ENCODE measurements at regions not wholly inside any gene's neighbourhood (a gene's known extent, or its start where the extent isn't known, plus 50 kb on each side); places are given as distances from the start of the nearest gene placed in this dataset.
"Not testable (repeated sequence)": the region's sequence is repeated elsewhere in the genome, so short reads cannot be mapped to it uniquely, and the experiment has no call there.

- no peak for DNase-seq
Observed at GRCh38 chr12:127911291-127911690, 355.7 kb upstream of the TMEM132C start.

DNA sequence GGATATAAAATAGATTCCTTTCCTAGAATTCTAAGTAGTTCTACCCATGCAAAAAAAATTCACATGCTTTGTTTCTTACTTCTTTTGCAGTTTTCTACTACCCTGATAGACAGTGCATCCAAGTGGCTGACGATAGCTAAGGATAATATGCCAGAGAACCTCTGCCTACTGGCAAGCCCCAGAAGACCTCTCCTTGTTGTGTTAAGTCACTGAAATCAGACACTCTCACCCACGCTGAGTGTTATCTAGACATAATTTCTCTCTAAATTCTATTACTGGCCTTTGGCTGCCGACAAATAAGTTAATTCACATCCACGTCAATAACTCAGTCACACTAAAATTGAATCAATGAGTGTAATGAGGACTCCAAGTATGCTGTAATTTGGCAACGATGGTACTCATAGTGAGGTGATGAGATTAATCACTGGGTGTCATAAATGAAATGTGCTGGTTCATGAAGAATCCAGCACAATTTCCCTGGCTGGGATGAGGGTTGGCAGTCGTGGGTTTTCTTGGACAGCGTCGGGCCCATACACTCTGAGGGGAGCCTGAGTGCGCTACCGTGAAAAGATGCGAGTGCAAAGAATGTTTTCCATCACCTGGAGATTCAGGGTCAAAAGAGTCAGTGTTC is 354.8 kb upstream of the TMEM132C start:
- DNase-seq: no peak

- DNase-seq: no peak
Observed at GRCh38 chr12:127923501-127923900, 343.5 kb upstream of the TMEM132C start.

DNA sequence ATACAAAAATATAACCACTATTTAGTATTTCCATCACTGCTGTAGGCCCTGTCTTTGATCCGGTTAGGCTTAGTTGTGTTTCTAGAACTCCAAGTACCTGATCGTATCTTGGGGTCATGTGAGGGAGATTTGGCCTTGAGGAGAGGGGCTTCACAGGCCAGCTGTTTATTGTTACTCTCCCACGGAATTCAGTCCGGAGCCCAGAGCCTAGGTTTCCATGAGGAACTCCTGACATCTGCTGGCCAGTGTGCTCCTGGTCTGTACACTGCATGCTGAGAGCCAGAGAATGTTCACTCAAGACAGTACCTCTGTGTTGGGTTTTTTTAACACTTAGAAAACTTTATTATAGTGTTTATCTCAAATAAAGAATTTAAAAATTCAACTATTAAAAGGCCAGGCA is 341.0 kb upstream of the TMEM132C start:
- no peak for DNase-seq

DNA sequence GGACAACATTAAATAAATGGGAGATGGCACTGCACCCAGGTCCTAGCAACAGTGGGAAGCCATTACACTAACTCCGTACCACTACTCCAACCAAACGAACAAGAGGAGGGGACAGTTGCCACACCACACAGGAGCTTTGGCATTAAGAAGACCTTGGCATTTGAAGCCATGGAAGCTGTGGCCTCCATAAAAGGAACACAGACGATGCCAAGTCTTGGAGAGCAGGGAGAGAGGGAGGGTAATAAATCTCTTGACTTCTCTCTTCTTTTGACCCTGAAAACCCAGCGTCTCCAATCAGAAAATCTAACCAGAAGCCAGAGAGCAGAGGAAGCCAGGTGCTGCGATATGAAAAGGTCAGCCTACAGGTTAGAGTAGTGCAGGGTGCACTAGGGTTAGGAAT is 338.8 kb upstream of the TMEM132C start:
- no peak for DNase-seq

GRCh38 chr12:127928615-127929571 is 338.1 kb upstream of the TMEM132C start:
- DNase-seq: no peak

GRCh38 chr12:127930122-127930521 is 336.8 kb upstream of the TMEM132C start:
- DNase-seq: no peak

DNA sequence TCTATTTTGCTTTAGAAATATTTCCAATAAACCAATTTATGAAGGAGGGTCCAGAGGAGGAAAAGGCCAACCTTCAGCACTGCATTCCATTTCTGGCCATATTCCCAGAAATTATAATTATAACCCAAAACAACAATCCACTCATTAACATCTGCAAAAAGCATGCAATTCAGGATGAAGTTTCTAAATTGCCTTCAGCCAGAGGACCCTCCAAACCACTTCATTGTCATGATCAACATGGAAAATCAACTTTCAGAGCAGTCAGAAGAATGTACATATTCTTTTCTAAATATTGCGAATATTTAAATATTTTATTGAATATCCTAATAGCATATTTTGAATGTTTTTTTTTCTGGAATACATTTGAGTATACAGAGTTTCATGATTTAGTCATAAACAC is 332.6 kb upstream of the TMEM132C start:
- DNase-seq: no peak

DNA sequence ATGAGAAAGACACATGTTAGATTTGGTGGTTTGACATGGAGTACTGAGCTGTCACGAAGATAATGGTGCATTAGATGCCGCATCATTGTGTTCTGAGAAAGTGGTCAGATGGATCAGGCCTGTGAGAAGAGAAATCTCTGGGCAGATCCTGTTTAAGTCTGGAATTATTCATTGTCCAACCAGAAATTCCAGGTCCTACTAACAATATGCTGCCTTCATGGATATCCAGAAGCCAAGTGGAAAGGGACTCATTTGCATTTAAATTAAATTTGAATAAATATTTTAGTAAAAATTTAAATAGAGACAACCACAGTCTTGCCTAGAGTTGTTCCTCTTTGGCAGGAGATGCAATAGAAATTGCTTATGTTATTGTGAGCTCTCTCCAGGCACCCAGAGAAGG is 330.5 kb upstream of the TMEM132C start:
- no peak for DNase-seq

DNA sequence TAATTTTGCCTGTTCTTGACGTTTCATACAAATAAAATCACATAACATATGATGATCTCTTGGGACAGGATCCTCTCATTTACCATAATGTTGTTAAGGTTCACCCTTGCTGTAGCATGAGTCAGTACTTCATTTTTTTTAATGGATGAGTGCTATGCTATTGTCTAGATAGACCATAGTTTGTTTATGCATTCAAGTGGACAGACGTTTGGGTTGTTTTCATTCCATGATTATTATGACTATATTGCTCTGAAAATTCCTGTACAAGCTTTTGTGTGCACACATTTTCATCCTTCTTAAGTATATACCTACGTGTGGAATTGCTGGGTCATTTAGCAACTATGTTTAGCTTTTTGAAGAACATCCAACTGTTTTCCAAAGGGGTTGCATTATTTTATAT is 325.6 kb upstream of the TMEM132C start:
- DNase-seq: no peak

GRCh38 chr12:127942981-127943380 is 324.0 kb upstream of the TMEM132C start:
- no peak for DNase-seq

DNA sequence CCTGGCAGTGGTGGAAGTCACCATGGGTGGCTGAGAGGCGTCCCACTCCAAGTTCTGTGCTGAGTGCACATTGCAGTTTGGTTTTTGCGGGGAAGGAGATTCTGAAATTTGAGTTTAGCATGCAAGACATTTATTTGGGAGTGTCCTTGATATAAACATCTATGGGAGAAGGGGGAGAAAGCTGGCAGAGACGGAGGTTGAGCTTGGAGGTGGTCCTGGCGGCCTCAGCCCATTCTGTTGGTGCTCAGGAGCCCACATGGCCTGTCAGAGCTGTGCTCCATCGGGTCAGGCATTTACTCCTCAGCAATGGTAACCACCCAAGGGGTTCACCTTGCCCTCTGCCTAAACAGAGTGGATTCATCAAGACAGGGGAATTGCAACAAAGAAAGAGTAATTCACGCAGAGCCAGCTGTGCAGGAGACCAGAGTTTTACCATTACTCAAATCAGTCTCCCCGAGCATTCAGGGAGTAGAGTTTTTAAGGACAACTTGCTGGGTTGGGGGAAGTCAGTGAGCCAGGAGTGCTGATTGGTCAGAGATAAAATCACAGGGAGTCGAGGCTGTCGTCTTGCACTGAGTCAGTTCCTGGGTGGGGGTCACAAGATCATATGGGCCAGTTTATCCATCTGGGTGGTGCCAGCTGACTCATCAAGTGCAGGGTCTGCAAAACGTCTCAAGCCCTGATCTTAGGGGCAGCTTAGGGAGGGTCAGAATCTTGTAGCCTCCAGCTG is 323.3 kb upstream of the TMEM132C start:
- no peak for DNase-seq

DNA sequence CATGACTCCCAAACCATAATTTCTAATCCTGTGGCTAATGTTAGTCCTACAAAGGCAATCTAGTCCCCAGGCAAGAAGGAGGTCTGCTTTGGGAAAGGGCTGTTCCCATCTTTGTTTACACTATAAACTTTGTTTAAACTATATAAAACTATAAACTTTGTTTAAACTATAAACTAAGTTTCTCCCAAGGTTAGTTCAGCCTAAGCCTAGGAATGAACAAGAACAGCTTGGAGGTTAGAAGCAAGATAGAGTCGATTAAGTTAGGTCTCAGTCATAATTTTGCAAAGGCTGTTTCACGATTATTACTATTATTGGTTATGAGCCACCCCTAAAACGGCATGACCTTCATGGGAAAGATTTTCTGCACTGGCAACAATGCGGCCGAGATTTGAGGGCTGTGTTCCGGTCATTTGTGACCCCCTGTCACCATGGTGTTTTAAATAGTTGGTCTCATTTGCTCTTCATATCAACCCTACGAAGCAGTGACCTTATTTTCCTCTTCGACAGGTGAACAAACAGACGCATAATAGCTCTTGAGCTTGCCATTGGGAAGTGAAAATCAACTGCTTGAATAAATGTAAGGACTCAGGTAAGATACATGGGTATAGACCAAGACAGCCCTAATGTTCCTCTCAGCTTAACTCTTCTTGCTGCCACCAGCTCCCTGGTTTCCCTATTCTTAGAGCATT is 322.6 kb upstream of the TMEM132C start:
- DNase-seq: no peak

DNA sequence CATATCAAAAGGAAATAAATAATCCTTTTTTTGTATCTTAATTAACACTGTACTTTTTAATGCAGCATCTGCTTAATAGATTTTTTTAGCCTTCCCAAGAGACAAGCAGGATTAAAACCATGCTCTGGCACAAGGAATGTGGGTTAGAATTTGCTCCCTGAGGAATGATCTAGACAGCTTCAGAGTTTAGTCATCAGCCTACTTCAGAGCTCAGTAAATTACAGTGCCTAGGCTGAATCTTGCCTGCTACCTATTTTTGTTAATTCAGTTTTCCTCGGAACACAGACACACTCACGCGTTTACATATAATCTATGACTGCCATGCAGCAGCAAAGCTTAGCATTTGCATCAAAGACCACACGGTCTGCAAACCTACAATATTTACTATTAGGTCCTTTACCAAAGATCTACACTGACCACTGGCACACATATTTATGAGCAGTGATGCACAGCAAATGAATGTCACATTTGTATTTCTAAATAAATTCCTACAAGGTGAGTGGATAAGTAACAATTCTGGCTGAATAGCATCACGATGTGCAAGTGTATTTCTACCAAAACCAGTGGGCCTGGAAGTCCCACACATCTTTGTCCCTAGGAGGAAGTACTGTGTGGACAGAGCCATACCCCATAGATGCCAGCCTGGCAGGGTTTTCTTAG is 309.8 kb upstream of the TMEM132C start:
- no peak for DNase-seq

- DNase-seq: no peak
Observed at GRCh38 chr12:127962303-127962702, 304.7 kb upstream of the TMEM132C start.

DNA sequence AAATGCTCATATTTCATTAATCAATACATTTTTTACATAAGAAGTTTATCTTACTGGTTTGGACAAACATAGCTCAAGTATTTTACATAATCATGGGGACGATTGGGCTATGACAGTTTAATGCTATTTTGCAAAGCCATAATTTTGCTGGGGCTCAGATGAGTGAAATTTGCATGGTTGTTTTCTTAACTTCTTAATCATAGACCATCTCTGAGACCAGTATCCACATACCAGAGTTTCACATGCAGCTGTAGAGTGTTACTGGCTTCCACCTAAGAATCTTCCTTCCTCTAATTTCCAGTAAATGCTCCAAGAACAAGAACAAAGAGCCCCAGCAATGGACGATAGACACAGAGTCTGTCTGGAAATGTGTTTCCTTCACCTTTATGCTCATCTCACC is 303.0 kb upstream of the TMEM132C start:
- DNase-seq: no peak

GRCh38 chr12:127964717-127965116 is 302.3 kb upstream of the TMEM132C start:
- DNase-seq: no peak

DNA sequence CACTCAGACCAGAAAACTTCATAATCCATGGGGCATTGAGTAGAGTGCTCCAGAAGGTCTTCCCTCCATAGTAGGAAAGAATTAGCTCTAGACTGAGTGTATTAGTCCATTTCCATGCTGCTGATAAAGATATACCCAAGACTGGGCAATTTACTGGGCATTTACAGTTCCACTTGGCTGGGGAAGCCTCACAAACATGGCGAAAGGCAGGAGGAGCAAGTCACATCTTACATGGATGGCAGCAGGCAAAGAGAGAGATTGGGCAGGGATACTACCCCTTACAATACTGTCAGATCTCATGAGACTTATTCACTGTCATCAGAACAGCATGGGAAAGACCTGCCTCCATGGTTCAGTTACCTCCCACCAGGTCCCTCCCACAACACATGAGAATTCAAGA is 300.6 kb upstream of the TMEM132C start:
- DNase-seq: no peak

DNA sequence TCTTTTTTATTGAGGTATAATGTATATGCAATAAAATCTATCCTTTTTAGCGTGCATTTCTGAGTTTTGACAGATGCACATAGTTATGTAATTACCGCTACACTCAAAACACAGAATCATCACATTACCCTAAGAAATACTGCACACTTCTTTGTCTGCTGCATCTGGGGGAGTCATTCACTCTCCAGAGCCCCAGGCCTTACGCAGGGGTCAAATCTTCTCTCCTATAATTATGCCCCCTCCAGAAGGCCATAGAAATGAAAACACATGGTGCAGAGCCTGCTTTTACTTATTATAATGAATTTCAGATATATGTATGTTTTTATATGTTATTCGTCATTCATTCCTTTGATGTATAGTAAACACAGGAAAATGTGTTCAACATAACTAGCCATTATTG is 296.5 kb upstream of the TMEM132C start:
- no peak for DNase-seq

GRCh38 chr12:127980585-127980984 is 286.4 kb upstream of the TMEM132C start:
- no peak for DNase-seq

- DNase-seq: no peak
Observed at GRCh38 chr12:127981875-127982274, 285.1 kb upstream of the TMEM132C start.

GRCh38 chr12:127983213-127983791 is 283.7 kb upstream of the TMEM132C start:
- not testable (repeated sequence) for DNase-seq

All from NCI-H1417 treated with DMSO at 0.1 percent for 48 hours (cell line).